HG02973 (cell line): ENCODE measurements at regions not wholly inside any gene's neighbourhood (a gene's known extent, or its start where the extent isn't known, plus 50 kb on each side); places are given as distances from the start of the nearest gene placed in this dataset.

Source experiments
- ATAC-seq: cut with Tn5 transposase; IDR thresholded peaks from one replicate; pipeline ENCODE4 v1.9.1; 2021; ENCODE audit warnings: moderate library complexity; ENCODE audit not compliant: unreplicated experiment

GRCh38 chr11:127564810-127565209, 564.2 kb upstream of the KIRREL3 start:
- ATAC-seq, result no peak

DNA sequence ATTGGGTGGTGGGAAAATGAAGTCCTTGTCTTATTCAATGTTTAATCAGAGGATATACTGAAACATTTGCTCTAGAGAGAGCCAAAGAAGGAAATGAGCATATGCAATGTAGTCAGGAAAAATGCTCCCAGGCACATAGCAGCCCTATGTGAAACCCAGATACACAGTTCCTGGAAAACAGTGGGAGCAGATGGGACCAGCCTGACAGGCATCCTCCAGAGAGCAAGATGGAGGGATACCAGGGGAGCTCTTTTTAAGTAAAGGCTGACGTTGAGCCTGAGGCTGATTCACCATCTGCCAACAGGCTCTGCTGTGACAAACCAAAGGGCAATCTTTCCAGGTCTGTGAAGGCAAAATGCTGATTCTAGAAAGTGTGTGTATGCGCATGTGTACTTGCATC, 559.4 kb upstream of the KIRREL3 start:
- no peak for ATAC-seq

DNA sequence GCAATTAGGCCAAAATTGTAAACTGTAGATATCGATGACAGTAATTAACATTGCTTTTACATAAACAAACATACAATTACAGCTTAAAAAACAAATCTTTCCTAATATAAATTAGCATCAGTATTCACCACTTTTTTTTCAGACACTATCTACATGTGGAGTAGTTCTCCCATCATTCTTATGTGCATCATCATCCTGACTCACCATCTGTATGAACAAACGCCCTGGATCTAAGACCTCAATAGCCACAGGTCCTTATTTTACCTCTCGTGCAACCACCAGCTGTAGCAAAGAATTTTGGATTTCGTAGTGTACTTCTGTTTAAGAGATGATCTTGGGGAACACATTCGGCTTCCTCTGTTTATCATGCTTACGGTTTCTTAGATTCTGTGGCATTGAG, 551.9 kb upstream of the KIRREL3 start:
- no peak for ATAC-seq

- no peak for ATAC-seq
Observed at GRCh38 chr11:127531167-127531566, 530.6 kb upstream of the KIRREL3 start.

DNA sequence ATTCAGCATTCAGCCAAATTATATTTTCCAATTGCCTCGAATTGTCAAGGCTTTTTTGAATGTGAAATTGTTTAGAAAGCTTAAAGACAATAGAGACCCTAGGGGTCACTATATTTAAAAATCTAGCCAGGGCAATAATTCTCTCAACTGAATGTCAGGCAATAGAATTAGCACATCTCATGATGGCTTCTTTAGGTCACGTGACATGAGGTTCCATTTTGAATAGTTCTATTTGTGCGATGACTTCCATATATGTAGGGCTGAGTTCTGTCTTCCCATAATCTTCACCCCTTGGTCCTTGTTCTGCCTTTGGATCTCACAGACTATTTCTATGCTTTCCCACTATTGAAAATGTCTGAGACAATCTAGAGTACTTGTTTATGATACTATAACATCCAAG, 527.7 kb upstream of the KIRREL3 start:
- ATAC-seq, result no peak

DNA sequence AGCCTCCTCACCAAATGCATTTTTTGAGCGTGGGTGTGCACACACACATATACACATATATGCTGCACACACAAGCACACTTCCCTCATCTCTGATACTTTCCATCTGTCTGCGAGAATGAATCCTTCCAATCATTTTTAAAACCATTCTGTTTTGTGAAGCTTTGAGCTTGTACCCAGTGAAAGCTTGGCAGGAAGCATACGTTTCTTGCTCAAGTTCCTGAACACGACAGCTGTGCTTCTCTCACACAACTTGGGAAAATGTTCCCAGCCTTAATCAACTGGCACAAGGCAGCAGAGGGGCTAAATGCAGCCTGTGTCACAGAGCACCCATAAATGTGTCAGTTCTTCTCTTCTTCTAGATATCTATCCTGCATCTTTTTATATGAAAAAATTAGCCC, 524.0 kb upstream of the KIRREL3 start:
- ATAC-seq, result no peak

DNA sequence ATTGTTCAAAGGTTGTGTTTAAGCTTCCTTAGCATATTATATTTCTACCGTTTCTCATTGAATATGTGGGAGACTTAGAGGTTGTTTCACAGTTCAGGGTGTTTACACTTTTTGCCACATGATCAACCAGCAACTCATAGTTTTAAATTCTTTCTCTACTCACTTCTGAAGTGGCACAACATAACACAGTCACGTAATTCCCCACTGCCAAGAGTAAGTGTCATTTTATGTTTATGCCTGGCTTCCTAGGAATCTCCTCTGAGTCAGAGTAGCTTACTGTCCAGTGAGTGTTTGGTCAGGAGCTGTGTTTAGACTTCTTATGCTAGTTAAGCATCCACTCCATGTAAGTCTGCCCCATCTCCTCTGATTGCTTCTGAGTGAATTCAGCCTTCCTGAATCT, 520.8 kb upstream of the KIRREL3 start:
- no peak for ATAC-seq

DNA sequence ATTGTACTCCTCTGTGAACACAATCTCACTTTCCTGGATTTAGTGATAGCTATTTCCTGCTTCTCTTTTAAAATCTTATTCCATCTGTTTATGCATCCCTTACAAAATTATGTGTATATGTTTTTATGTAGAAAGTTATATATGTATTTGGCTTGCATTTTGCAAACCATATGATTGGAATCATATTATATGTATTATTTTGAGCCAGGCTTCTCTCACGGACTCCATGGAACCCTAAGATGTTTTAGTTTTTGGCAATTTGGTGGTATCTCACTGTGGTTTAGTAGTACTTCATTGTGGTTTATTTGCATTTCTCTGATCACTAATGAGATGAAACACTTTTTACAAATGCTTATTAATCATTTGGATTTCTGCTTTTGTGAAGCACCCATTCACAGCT, 507.3 kb upstream of the KIRREL3 start:
- ATAC-seq, result no peak

GRCh38 chr11:127506647-127507046, 506.1 kb upstream of the KIRREL3 start:
- ATAC-seq, result no peak

DNA sequence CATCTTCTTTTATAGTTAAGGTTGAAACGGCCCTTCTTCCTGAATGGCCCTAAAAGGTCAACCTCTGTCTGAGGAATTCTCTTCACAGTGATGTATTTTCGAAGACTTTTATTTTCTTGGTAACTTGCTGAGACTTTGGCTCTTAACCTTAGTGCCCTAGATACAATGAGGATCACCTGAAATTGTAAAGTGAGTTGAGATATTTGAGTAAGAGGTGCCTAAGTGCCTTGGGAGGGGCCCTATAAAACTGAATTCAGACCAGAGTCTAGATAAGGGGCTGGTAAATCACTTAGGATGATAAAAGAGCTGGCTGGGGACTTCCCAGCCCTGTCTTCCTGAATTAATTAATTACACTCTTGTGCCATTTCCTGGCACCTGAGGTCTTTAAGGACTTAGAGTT, 505.6 kb upstream of the KIRREL3 start:
- no peak for ATAC-seq

DNA sequence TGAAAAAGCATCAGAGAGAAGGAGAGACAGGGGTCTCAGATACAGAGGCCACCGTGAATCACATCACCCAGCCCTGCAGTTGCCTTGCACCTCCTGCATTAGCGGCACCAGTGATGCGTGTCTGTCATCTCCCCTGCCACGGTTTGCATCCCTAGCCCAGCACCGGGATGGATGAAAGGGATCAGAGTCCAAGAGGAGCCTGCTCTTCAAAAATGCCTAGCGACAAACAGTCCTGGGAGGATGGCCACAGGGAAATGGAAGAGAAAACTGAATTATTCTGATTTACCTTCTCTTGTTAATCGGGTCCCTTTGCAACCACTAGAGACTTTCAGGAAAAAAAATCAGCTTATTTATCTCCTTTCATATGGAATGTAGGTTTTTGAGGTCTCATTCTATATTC, 495.6 kb upstream of the KIRREL3 start:
- no peak for ATAC-seq

DNA sequence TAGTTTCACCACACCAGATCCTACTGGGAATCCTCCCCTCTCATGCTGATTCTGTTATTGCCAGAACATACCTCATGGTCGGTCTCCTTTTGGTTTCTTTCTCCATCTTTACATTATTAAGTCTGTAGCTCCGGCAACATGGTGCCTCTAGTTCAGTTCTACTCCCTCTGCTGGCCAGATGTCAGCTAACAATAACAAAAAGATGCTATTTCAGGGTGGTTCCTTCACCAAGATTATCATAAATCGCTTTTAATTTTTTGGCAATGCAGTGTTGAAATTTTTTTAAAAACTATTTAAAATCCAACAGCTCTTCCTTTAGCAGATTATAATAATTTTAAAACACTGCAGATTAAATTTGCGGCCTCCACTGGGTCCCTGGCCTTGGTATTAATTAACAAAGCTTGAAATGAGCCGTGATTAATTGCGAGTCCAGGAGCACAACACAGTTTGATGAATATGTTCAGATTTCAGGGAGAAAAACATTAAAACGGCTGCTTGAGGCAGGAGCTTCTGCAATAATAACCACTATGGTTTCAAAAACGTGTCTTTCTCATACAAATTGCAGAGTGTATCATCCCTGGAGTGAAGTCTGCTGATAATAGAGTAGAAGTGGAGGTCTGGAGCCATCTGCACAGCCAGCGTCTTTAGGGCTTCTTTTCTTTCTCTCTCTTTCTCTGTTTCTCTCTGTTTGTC, 492.9 kb upstream of the KIRREL3 start:
- ATAC-seq, result peak; percentile 73

GRCh38 chr11:127492029-127492428, 491.5 kb upstream of the KIRREL3 start:
- ATAC-seq, result no peak

DNA sequence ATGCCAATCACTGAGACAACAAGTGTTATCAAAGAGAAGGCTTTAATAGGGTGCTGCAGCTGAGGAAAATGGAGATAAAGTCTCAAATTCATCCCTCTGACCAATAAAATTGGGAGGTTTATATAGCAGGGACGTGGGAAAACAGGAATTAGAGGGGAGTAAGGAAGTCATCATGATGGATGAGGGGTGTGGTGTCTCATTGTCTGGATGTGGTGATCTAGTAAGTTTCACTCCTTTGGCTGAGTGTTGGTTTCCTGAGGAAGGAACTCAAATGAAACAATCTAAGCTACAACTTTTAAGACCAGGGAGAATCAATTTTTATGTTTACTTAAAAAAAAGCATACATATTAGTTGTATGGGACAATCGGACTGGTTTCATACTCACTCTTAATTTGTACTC, 491.0 kb upstream of the KIRREL3 start:
- ATAC-seq, result no peak

- no peak for ATAC-seq
Observed at GRCh38 chr11:127490896-127491295, 490.3 kb upstream of the KIRREL3 start.

DNA sequence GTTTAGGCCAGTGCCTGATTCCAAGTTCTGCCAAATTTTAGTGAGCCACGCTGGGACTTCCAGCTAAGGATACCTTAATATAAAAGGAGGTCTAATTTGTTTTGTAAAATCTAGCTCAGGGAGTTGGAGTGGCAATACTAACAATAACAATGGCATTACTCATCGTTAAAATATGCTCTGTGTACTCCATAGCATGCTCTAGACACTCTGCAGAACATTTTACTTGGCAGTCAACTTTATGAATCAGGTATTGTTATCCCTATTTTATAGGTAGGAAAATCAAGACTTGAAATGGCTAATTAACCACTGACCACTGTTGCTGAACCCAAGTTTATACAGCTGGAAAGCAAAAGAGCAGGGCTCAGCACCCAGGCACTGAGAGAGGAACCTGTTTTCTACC, 485.0 kb upstream of the KIRREL3 start:
- no peak for ATAC-seq

DNA sequence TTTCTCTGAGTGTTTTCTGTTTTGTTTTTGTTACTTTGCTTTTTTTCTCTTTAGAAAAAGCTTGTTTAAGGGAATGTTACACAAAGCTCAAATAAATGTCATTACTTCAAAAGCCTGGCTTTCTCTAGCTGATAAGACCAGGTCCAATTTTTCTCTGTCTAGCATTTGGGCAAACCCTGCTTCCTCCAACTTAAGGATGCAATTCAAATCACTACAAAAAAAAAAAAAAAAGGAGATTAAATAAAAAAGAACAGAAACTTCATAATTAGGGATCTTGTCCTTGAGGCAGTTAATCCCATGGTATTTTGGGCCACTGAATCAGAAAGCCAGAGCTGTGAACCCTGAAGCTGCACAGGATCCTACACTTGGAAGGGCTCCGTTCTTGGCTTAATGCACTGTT, 480.8 kb upstream of the KIRREL3 start:
- no peak for ATAC-seq

- no peak for ATAC-seq
Observed at GRCh38 chr11:127478826-127479225, 478.3 kb upstream of the KIRREL3 start.

DNA sequence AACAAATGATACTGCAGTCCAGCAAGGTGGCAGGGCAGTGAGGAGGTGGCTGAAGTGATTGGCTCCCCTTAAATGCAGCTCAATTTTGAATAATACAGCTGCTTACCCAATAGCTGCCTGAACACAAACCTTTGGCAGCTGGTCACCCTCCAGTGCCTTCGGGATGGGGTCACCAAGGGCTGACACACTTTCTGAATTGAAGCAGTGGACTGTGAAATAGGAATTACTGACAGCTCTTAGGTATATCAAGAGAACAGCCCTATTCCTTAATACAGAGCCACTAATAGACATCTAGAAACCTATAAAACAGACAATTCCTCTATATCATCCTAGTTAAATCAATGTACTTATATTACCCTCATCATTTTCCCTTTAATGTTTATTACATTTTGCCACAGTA, 474.2 kb upstream of the KIRREL3 start:
- no peak for ATAC-seq

GRCh38 chr11:127472505-127472904, 471.9 kb upstream of the KIRREL3 start:
- ATAC-seq, result no peak

DNA sequence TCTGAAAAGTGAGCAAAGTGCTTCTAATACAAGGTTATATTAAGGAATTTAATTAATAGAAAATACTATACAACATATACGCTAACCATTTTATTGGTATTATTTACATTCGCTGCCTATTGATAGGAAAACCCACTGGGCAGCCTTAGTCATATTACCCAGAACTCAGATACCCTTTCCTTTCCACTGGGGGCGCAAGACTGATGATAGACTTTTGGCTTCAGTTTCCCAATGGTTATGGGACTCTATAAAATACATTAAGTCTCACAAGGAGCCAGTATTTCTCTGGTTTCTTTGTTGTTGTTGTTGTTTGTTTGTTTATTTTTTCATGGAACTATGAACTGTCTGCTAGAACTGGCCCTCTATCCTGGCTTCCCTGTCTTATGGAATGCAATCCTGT, 471.1 kb upstream of the KIRREL3 start:
- no peak for ATAC-seq

- peak; percentile 87 for ATAC-seq
Observed at GRCh38 chr11:127470306-127470884, 469.8 kb upstream of the KIRREL3 start.

DNA sequence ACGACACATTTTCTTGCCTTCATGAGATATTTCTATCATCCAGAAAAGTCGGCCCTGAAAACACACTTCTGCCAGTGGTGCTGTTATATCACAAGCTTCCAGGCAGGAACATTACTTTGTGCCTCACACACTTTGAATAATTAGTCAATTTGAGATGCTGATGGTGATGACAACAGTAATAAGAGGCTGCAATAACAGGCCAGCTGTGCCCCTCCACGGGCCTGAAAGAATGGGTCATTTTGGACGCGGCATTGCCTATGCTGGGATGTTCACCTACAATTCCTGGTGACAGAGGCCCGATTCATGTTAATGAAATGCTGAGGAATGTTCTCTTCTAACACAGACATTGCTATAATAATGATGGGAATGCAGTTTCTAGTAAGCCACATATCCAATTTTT, 463.8 kb upstream of the KIRREL3 start:
- ATAC-seq, result no peak
